GM19468 (cell line): ENCODE measurements at regions not wholly inside any gene's neighbourhood (a gene's known extent, or its start where the extent isn't known, plus 50 kb on each side); places are given as distances from the start of the nearest gene placed in this dataset.

Experiments used
- ATAC-seq: cut with Tn5 transposase; IDR thresholded peaks from one replicate; pipeline ENCODE4 v1.9.1; 2021; ENCODE audit warnings: mild to moderate bottlenecking, moderate library complexity, moderate number of reproducible peaks; ENCODE audit not compliant: unreplicated experiment; ENCODE audit errors: extremely low read depth

- ATAC-seq = no peak
Observed at GRCh38 chr3:31172336-31172735, 277.9 kb upstream of the GADL1 start.

- ATAC-seq = no peak
Observed at GRCh38 chr3:31173118-31173718, 278.8 kb upstream of the GADL1 start.

- no peak for ATAC-seq
Observed at GRCh38 chr3:31174079-31174478, 279.6 kb upstream of the GADL1 start.

- ATAC-seq = no peak
Observed at GRCh38 chr3:31176045-31176444, 281.6 kb upstream of the GADL1 start.

- ATAC-seq = no peak
Observed at GRCh38 chr3:31178467-31178866, 284.0 kb upstream of the GADL1 start.

- no peak for ATAC-seq
Observed at GRCh38 chr3:31179768-31180167, 285.3 kb upstream of the GADL1 start.

GRCh38 chr3:31180274-31180673, 285.8 kb upstream of the GADL1 start:
- ATAC-seq = no peak

GRCh38 chr3:31181661-31182060, 287.2 kb upstream of the GADL1 start:
- ATAC-seq = no peak

- ATAC-seq = no peak
Observed at GRCh38 chr3:31182661-31183060, 288.2 kb upstream of the GADL1 start.

- ATAC-seq = no peak
Observed at GRCh38 chr3:31184261-31185061, 290.0 kb upstream of the GADL1 start.

GRCh38 chr3:31185062-31185357, 290.5 kb upstream of the GADL1 start:
- no peak for ATAC-seq

GRCh38 chr3:31186041-31186440, 291.6 kb upstream of the GADL1 start:
- ATAC-seq = no peak

- ATAC-seq = no peak
Observed at GRCh38 chr3:31187380-31187779, 292.9 kb upstream of the GADL1 start.

- no peak for ATAC-seq
Observed at GRCh38 chr3:31188112-31188511, 293.7 kb upstream of the GADL1 start.

- ATAC-seq = no peak
Observed at GRCh38 chr3:31189330-31189729, 294.9 kb upstream of the GADL1 start.

GRCh38 chr3:31189971-31190370, 295.5 kb upstream of the GADL1 start:
- ATAC-seq = no peak

GRCh38 chr3:31191354-31191753, 296.9 kb upstream of the GADL1 start:
- ATAC-seq = no peak

- no peak for ATAC-seq
Observed at GRCh38 chr3:31193429-31193828, 299.0 kb upstream of the GADL1 start.

GRCh38 chr3:31193871-31194270, 299.4 kb upstream of the GADL1 start:
- ATAC-seq = no peak

GRCh38 chr3:31196261-31196660, 301.8 kb upstream of the GADL1 start:
- no peak for ATAC-seq

- ATAC-seq = no peak
Observed at GRCh38 chr3:31196881-31197364, 302.5 kb upstream of the GADL1 start.

GRCh38 chr3:31197941-31198340, 303.5 kb upstream of the GADL1 start:
- ATAC-seq = no peak
